ENCODE measurements at regions not wholly inside any gene's neighbourhood (a gene's known extent, or its start where the extent isn't known, plus 50 kb on each side); places are given as distances from the start of the nearest gene placed in this dataset.

- DNase-seq, result no peak
These were observed 2576.8 kb downstream of the PCDH7 start for GRCh38 chr4:33296876-33297455.

- no peak for DNase-seq
These were observed 2582.2 kb downstream of the PCDH7 start for GRCh38 chr4:33302321-33302720.

- no peak for DNase-seq
These were observed 2586.0 kb downstream of the PCDH7 start for GRCh38 chr4:33306131-33306530.

- no peak for DNase-seq
These were observed 2595.9 kb downstream of the PCDH7 start for GRCh38 chr4:33316033-33316432.

- no peak for DNase-seq
These were observed 2596.4 kb downstream of the PCDH7 start for GRCh38 chr4:33316578-33316977.

- no peak for DNase-seq
These were observed 2603.2 kb downstream of the PCDH7 start for GRCh38 chr4:33323393-33323792.

GRCh38 chr4:33334416-33334815 lies 2614.2 kb downstream of the PCDH7 start:
- no peak for DNase-seq

- DNase-seq, result no peak
These were observed 2619.6 kb downstream of the PCDH7 start for GRCh38 chr4:33339762-33340161.

- no peak for DNase-seq
These were observed 2620.0 kb downstream of the PCDH7 start for GRCh38 chr4:33340168-33340567.

- no peak for DNase-seq
These were observed 2629.2 kb downstream of the PCDH7 start for GRCh38 chr4:33349376-33349775.

GRCh38 chr4:33357121-33357520 lies 2637.0 kb downstream of the PCDH7 start:
- DNase-seq, result no peak

GRCh38 chr4:33369446-33369845 lies 2649.3 kb downstream of the PCDH7 start:
- no peak for DNase-seq

- no peak for DNase-seq
These were observed 2661.6 kb downstream of the PCDH7 start for GRCh38 chr4:33381816-33382215.

- no peak for DNase-seq
These were observed 2666.6 kb downstream of the PCDH7 start for GRCh38 chr4:33386764-33387163.

GRCh38 chr4:33390976-33391375 lies 2670.8 kb downstream of the PCDH7 start:
- no peak for DNase-seq

GRCh38 chr4:33395731-33396485 lies 2675.7 kb downstream of the PCDH7 start:
- DNase-seq, result no peak

- DNase-seq, result no peak
These were observed 2680.3 kb downstream of the PCDH7 start for GRCh38 chr4:33400504-33400903.

- DNase-seq, result no peak
These were observed 2687.3 kb downstream of the PCDH7 start for GRCh38 chr4:33407496-33407895.

GRCh38 chr4:33411182-33411581 lies 2691.0 kb downstream of the PCDH7 start:
- no peak for DNase-seq

- no peak for DNase-seq
These were observed 2701.7 kb downstream of the PCDH7 start for GRCh38 chr4:33421887-33422286.

- DNase-seq, result no peak
These were observed 2702.5 kb downstream of the PCDH7 start for GRCh38 chr4:33422656-33423055.

GRCh38 chr4:33425936-33426335 lies 2705.8 kb downstream of the PCDH7 start:
- no peak for DNase-seq

GRCh38 chr4:33427676-33428075 lies 2707.5 kb downstream of the PCDH7 start:
- no peak for DNase-seq

GRCh38 chr4:33429971-33430370 lies 2709.8 kb downstream of the PCDH7 start:
- DNase-seq, result no peak

- DNase-seq, result no peak
These were observed 2717.2 kb downstream of the PCDH7 start for GRCh38 chr4:33437406-33437805.
